NT2/D1 (cell line): ENCODE measurements at regions not wholly inside any gene's neighbourhood (a gene's known extent, or its start where the extent isn't known, plus 50 kb on each side); places are given as distances from the start of the nearest gene placed in this dataset.

Source experiments
- DNase-seq: peaks from one replicate; pipeline ENCODE4 v3.0.0-alpha.2; 2011; ENCODE audit warnings: low read depth, low spot score
- H3K27me3 ChIP-seq: 2 replicates; pipeline ENCODE4 v1.6.0; 2011; ENCODE audit warnings: mild to moderate bottlenecking; ENCODE audit not compliant: insufficient read length, insufficient read depth
- H3K36me3 ChIP-seq: 2 replicates; pipeline ENCODE4 v1.6.1; 2011; ENCODE audit warnings: mild to moderate bottlenecking, low read length, mixed read lengths; ENCODE audit not compliant: insufficient read depth, insufficient read length
- H3K4me1 ChIP-seq: 2 replicates; pipeline ENCODE4 v1.5.1; 2011; ENCODE audit not compliant: insufficient read depth, insufficient read length
- H3K4me3 ChIP-seq: 2 replicates; pipeline ENCODE4 v1.5.1; 2011; ENCODE audit warnings: low read depth; ENCODE audit not compliant: insufficient read length
- H3K9ac ChIP-seq: 2 replicates; pipeline ENCODE4 v1.6.0; 2011; ENCODE audit warnings: low read depth; ENCODE audit not compliant: insufficient read length
- H3K9me3 ChIP-seq: 2 replicates; pipeline ENCODE4 v1.5.1; 2011; ENCODE audit warnings: mild to moderate bottlenecking, low read length; ENCODE audit not compliant: insufficient read depth
- SUZ12 ChIP-seq: IDR thresholded peaks from 2 replicates; pipeline ENCODE4 v1.6.1; 2011; ENCODE audit not compliant: insufficient read length, insufficient read depth; ENCODE audit errors: extremely low read depth
- YY1 ChIP-seq: IDR thresholded peaks from 2 replicates; pipeline ENCODE4 v1.6.1; 2011; ENCODE audit not compliant: insufficient read length, insufficient read depth
- ZNF274 ChIP-seq: IDR thresholded peaks from 2 replicates; pipeline ENCODE4 v1.6.1; 2011; ENCODE audit warnings: mild to moderate bottlenecking, low read depth, low read length

DNA sequence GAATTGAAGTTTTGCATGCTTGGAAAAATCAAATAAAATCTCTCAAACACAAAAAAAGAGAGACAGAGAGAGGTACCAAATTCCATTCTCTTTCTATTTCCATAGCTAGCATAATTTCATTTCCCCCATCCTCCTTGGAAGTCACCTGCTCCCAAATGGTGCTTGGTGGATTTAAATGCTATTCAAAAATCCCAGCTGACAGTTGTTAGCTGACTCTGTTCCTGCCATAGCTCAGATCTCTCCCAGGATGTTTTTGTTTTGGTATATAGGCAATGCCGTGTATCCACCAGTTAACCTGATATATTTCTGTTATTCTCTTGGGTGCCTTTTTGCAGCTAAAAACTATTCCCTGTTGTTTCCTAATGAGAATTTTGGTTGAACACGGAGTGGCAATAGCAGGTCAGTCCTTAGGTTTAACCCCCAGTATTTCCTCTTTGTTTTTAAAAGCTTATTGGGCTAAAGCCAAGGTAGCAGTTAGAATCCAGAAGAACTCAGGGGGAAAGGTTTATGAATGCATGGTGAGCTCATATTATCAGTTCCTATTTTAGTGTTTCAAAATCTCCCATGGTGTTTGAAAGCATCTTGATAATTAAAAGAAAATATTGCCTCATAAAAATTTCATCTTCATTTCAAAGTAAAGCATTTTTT, 240.0 kb upstream of the GBE1 start:
- no peaks in the 10 kb centered on the region for H3K4me1 ChIP-seq
- DNase-seq, result no peak
- no peak overlapping the region for H3K9ac ChIP-seq
- no peaks in the 10 kb centered on the region for H3K27me3 ChIP-seq
- no peak overlapping the region for H3K4me3 ChIP-seq
- TF ChIP-seq ZNF274, result no peak
- TF ChIP-seq YY1, result no peak
- no peak for TF ChIP-seq SUZ12
- no peaks in the 10 kb centered on the region for H3K9me3 ChIP-seq
- no peaks in the 10 kb centered on the region for H3K36me3 ChIP-seq

DNA sequence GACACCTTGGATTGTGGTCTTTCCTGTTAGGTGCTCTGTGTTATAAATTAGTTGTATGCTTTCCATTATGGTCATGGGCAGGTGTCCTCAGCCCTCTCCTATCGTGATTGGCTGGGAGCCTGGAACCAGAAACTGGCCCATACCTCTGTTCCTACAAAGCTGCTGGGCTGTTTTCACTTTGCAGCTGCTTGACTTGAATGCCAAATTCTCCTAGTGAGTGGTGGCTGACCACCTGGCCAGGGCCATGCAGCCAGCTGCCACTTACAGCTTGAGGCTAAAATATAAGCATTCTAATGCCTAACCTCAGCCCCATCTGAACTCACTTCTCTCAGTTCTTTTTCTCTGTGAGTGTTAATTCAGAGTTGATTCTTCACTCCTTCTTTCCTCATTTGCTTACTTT, 239.3 kb upstream of the GBE1 start:
- H3K4me3 ChIP-seq, result no peak overlapping the region
- no peaks in the 10 kb centered on the region for H3K4me1 ChIP-seq
- no peaks in the 10 kb centered on the region for H3K9me3 ChIP-seq
- DNase-seq, result no peak
- H3K9ac ChIP-seq, result no peak overlapping the region
- no peaks in the 10 kb centered on the region for H3K27me3 ChIP-seq
- TF ChIP-seq SUZ12 (no peak), YY1 (no peak), ZNF274 (no peak)
- H3K36me3 ChIP-seq, result no peaks in the 10 kb centered on the region

- TF ChIP-seq ZNF274 (no peak), SUZ12 (no peak), YY1 (no peak)
- Histone ChIP-seq H3K4me3 (no peak overlapping the region), H3K4me1 (no peaks in the 10 kb centered on the region), H3K9ac (no peak overlapping the region), H3K9me3 (no peaks in the 10 kb centered on the region), H3K27me3 (no peaks in the 10 kb centered on the region), H3K36me3 (no peaks in the 10 kb centered on the region)
- DNase-seq, result no peak
Measured at GRCh38 chr3:82000350-82000749, 238.9 kb upstream of the GBE1 start.

GRCh38 chr3:81998907-81999306, 237.5 kb upstream of the GBE1 start:
- DNase-seq, result no peak
- Histone ChIP-seq H3K4me3 (no peak overlapping the region), H3K9ac (no peak overlapping the region), H3K4me1 (no peaks in the 10 kb centered on the region), H3K36me3 (no peaks in the 10 kb centered on the region), H3K27me3 (no peaks in the 10 kb centered on the region), H3K9me3 (no peaks in the 10 kb centered on the region)
- no peak for TF ChIP-seq YY1
- no peak for TF ChIP-seq ZNF274

DNA sequence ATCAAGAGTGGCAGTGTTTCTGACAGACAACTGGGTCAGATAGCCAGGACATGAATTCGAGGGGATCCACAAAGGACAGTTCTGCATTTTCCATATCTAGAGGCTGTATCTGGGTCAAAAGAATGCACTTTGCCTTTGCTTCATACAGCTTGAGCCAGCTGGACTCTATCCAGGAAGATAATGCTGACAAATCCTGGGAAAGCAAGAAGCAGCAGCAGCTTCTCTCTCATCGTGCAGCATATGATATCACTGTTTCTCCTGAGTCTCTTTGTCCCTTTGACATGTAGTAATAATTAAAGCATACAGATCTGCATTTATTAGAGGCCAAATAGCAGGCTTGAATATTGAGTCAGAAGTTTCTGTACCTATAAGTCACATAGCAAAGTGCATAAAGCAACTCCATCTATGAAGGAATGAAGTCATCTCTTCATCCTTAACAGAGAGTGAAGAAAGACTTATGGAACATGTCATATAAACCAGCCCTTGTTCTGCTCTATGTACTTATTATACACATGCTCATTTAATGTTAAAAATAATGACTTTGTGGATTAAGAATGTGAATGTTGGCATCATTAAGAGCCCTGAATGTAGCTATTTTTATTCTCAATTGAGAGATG, 236.8 kb upstream of the GBE1 start:
- TF ChIP-seq ZNF274 (no peak), YY1 (no peak)

GRCh38 chr3:81997390-81997789, 235.9 kb upstream of the GBE1 start:
- DNase-seq, result no peak
- H3K9me3 ChIP-seq, result no peaks in the 10 kb centered on the region
- H3K9ac ChIP-seq, result no peak overlapping the region
- TF ChIP-seq ZNF274 (no peak), YY1 (no peak), SUZ12 (no peak)
- H3K4me1 ChIP-seq, result no peaks in the 10 kb centered on the region
- H3K4me3 ChIP-seq, result no peak overlapping the region
- no peaks in the 10 kb centered on the region for H3K36me3 ChIP-seq
- H3K27me3 ChIP-seq, result no peaks in the 10 kb centered on the region

More for the DNA sequence above, 236.8 kb upstream of the GBE1 start:
- Histone ChIP-seq H3K4me3 (no peak overlapping the region), H3K4me1 (no peaks in the 10 kb centered on the region), H3K9me3 (no peaks in the 10 kb centered on the region), H3K9ac (no peak overlapping the region), H3K27me3 (no peaks in the 10 kb centered on the region), H3K36me3 (no peaks in the 10 kb centered on the region)
- DNase-seq, result no peak

GRCh38 chr3:81995329-81995728, 233.9 kb upstream of the GBE1 start:
- DNase-seq, result no peak
- Histone ChIP-seq H3K27me3 (no peaks in the 10 kb centered on the region), H3K36me3 (no peaks in the 10 kb centered on the region), H3K4me3 (no peak overlapping the region), H3K9me3 (no peaks in the 10 kb centered on the region), H3K4me1 (no peaks in the 10 kb centered on the region), H3K9ac (no peak overlapping the region)
- TF ChIP-seq SUZ12 (no peak), ZNF274 (no peak), YY1 (no peak)

DNA sequence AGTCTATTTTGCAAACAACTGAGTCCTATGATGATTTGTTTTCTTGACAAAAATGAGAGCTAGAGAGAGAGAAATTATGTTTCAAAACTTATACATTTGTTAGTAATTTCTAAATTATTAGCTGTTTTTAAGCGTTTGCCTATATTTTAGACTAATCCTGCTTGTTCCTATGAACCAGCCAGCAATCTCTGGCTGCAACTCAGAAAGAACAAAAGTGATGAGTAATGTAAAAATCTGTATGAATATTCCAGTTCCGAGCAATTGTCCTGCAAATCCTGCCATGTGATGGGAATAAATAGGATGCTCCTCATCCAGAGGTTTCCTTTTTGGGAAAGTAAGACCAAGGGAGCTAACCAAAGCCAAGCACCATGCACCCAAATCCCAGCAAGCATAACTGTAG, 228.3 kb upstream of the GBE1 start:
- Histone ChIP-seq H3K27me3 (no peaks in the 10 kb centered on the region), H3K4me3 (no peak overlapping the region), H3K9ac (no peak overlapping the region), H3K4me1 (no peaks in the 10 kb centered on the region), H3K9me3 (no peaks in the 10 kb centered on the region; the same call in 1 of the 2 replicates), H3K36me3 (no peaks in the 10 kb centered on the region)
- TF ChIP-seq YY1, result no peak
- TF ChIP-seq SUZ12, result no peak
- no peak for TF ChIP-seq ZNF274
- no peak for DNase-seq
